LNCaP clone FGC (cell line): ENCODE measurements at regions not wholly inside any gene's neighbourhood (a gene's known extent, or its start where the extent isn't known, plus 50 kb on each side); places are given as distances from the start of the nearest gene placed in this dataset.

Experiments
- DNase-seq: peaks from one replicate; pipeline ENCODE4 v3.0.0-alpha.2; 2011; ENCODE audit warnings: low read depth
- H3K4me3 ChIP-seq: 2 replicates; pipeline ENCODE4 v1.5.1; 2011; ENCODE audit warnings: mild to moderate bottlenecking, low read depth, low read length, control low read depth
- TF ChIP-seq, protein P1 (sequence below): IDR thresholded peaks from 2 replicates; pipeline ENCODE4 v1.5.1; 2012; ENCODE audit warnings: mild to moderate bottlenecking; ENCODE audit not compliant: control insufficient read depth, insufficient read depth; ENCODE audit errors: extremely low read depth

- H3K4me3 ChIP-seq, result no peak overlapping the region
- no peak for DNase-seq
Measured at GRCh38 chr15:31455499-31455898, 128.9 kb downstream of the KLF13 start.

DNA sequence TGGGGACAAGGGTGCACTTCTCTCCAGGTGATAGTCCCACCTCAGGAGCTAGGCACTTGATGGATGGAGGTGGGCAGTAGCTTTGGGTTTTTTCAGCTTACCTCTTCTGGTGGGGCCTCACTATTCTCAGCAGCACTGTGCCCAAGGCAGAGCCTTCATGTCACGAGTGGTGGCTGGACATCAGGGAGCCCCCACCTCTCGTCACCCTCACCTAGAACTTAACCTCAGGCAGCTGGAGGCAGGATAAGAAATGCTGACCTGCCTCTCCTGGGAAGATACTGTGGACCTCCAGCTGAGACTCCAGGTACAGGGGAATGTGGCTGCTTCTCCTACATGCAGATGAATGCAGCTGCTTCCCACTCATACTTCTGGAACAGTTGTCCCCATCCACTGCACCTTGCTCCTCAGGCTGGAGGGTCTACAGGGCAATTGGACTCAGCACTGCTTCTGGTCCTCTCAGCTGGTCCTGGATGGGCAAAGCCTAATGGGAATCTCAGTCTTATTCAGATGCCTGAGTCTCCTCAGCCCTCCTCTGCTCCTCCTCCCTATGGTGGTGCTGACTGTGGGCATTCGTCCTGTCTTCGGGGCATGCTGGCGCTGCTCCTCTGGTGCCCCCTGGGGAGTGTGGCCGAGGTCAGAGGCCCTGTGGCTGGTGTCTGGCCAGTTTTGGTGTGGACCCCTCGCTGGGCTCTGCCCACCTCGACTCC, 129.9 kb downstream of the KLF13 start:
- H3K4me3 ChIP-seq, result no peak overlapping the region
- DNase-seq, result no peak
- TF ChIP-seq, protein P1, sequence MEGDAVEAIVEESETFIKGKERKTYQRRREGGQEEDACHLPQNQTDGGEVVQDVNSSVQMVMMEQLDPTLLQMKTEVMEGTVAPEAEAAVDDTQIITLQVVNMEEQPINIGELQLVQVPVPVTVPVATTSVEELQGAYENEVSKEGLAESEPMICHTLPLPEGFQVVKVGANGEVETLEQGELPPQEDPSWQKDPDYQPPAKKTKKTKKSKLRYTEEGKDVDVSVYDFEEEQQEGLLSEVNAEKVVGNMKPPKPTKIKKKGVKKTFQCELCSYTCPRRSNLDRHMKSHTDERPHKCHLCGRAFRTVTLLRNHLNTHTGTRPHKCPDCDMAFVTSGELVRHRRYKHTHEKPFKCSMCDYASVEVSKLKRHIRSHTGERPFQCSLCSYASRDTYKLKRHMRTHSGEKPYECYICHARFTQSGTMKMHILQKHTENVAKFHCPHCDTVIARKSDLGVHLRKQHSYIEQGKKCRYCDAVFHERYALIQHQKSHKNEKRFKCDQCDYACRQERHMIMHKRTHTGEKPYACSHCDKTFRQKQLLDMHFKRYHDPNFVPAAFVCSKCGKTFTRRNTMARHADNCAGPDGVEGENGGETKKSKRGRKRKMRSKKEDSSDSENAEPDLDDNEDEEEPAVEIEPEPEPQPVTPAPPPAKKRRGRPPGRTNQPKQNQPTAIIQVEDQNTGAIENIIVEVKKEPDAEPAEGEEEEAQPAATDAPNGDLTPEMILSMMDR, result no peak

More at GRCh38 chr15:31455499-31455898, 128.9 kb downstream of the KLF13 start:
- TF ChIP-seq, protein P1, result no peak

GRCh38 chr15:31457161-31457560, 130.5 kb downstream of the KLF13 start:
- no peak overlapping the region for H3K4me3 ChIP-seq
- TF ChIP-seq, protein P1, result no peak
- no peak for DNase-seq

DNA sequence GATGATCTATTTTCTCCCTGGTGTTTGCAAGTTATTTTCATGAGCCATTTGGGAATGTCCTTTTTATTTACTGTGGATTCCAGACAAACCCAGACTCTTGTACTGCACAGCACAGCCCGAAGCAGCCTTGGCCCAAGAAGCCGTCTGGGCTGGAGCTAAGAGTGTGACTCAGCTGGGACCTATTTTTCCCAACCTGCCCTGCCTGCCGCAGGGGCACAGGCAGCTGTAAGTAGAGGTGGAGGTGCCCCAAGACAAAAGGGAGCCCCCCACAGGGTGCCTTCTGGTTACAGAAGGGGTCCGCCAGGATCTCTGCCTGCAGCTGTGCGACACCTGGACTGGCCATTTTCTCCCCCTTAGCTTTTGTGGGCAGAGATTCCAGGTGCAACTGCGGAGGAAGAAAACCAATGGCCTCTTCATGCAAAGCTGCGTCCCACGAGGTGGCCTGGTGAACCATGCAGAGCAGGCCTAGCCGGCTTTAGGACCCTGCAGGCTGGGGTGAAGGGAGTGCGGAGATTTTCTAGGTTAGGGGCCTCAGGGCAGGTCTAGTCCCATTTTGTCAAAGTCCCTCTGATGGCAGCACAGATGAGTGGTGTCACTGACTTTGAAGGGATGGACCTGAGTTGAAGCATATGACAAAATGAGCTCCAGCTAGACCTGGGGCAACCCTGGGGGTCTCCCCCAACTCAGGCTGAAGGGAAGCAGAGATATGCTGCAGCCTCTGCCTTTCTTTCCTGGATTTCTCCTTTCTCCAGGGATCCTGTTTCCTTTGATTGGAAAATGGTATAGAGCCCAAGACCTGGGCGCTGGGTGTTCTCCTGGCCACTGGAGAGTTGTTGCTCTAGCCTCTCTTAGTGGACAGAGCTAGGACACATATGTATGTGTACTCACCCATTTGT, 131.2 kb downstream of the KLF13 start:
- no peak overlapping the region for H3K4me3 ChIP-seq
- TF ChIP-seq, protein P1, result no peak
- no peak for DNase-seq

DNA sequence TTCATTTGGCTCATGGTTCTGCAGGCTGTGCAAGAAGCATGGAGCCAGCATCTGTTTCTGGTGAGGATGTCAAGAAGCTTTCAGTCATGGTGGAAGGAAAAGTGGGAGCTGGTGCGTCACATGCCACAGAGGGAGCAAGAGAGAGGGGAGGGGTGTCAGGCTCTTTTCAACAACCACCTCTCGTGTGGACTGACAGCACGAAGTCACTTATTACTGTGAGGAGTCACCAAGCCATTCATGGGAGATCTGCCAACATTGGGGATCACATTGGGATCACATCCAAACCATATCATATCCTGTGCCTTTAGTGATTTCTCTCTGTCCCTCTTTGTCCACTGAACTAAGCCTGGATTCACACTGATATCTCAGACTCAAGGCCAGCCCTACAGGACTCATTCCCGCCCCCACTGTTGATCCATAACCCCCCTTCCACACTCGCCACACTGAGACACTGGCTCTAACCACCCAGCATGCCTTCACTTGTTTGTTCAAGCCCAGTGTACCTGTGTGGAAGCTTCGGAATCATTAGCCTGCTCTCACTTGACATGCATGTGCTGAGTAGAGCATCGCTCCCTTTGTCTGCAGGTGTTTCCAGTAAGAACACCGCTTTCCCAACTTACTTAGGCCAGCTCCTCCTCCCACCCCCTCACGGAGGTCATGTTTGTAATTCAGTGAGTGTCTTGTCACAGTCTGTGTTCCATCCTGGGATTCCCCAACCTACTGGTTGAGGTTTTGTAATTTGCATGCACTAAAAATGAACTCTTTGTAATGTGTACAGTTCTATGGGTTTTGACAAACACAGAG, 132.2 kb downstream of the KLF13 start:
- no peak overlapping the region for H3K4me3 ChIP-seq
- TF ChIP-seq, protein P1, result no peak
- DNase-seq, result no peak

GRCh38 chr15:31459400-31459748, 132.7 kb downstream of the KLF13 start:
- DNase-seq, result no peak
- TF ChIP-seq, protein P1, result no peak
- H3K4me3 ChIP-seq, result no peak overlapping the region
